H9 (cell line): ENCODE measurements at regions not wholly inside any gene's neighbourhood (a gene's known extent, or its start where the extent isn't known, plus 50 kb on each side); places are given as distances from the start of the nearest gene placed in this dataset.

Source experiments
- DNase-seq: peaks from one replicate; pipeline ENCODE4 v3.0.0-alpha.2; 2017
- H2AFZ ChIP-seq: one replicate; pipeline ENCODE4 v1.6.1; 2013; ENCODE audit warnings: mild to moderate bottlenecking, low read length, control low read depth, moderate library complexity
- H2AK5ac ChIP-seq: 2 replicates; pipeline ENCODE4 v1.6.1; 2013; ENCODE audit warnings: low read length, control low read depth, mixed read lengths; ENCODE audit not compliant: insufficient read length
- H2BK120ac ChIP-seq: one replicate; pipeline ENCODE4 v1.6.1; 2013; ENCODE audit warnings: low read depth, mild to moderate bottlenecking, low read length, control low read depth, inconsistent platforms; ENCODE audit not compliant: poor library complexity, severe bottlenecking
- H2BK12ac ChIP-seq: 2 replicates; pipeline ENCODE4 v1.6.1; 2013; ENCODE audit warnings: low read length, control low read depth, mixed read lengths, low read depth; ENCODE audit not compliant: insufficient read length
- H2BK15ac ChIP-seq: 2 replicates; pipeline ENCODE4 v1.6.1; 2013; ENCODE audit warnings: low read depth, low read length, control low read depth
- H2BK20ac ChIP-seq: one replicate; pipeline ENCODE4 v1.6.1; 2013; ENCODE audit warnings: low read depth, mild to moderate bottlenecking, low read length, control low read depth, inconsistent platforms; ENCODE audit not compliant: poor library complexity, severe bottlenecking
- H2BK5ac ChIP-seq: 2 replicates; pipeline ENCODE4 v1.6.1; 2013; ENCODE audit warnings: low read length, control low read depth, mixed read lengths; ENCODE audit not compliant: insufficient read length
- H3K14ac ChIP-seq: 2 replicates; pipeline ENCODE4 v1.6.1; 2013; ENCODE audit warnings: low read length, control low read depth; ENCODE audit not compliant: insufficient read depth
- H3K18ac ChIP-seq: 2 replicates; pipeline ENCODE4 v1.6.1; 2013; ENCODE audit warnings: low read depth, mild to moderate bottlenecking, mixed read lengths, low read length, control low read depth; ENCODE audit not compliant: insufficient read length
- H3K23ac ChIP-seq: 2 replicates; pipeline ENCODE4 v1.6.1; 2013; ENCODE audit warnings: low read length, control low read depth, mixed read lengths, low read depth; ENCODE audit not compliant: insufficient read length
- H3K23me2 ChIP-seq: 2 replicates; pipeline ENCODE4 v1.6.1; 2013; ENCODE audit warnings: low read depth, mild to moderate bottlenecking, mixed read lengths, low read length, control low read depth; ENCODE audit not compliant: insufficient read length, poor library complexity, severe bottlenecking
- H3K27ac ChIP-seq: 2 replicates; pipeline ENCODE4 v1.5.1; 2013; ENCODE audit warnings: low read length, control low read depth, mixed read lengths, low read depth; ENCODE audit not compliant: insufficient read length
- H3K27me3 ChIP-seq: 2 replicates; pipeline ENCODE4 v1.6.1; 2013; ENCODE audit warnings: low read length, control low read depth, inconsistent platforms; ENCODE audit not compliant: insufficient read depth
- H3K4ac ChIP-seq: 2 replicates; pipeline ENCODE4 v1.6.1; 2013; ENCODE audit warnings: low read depth, mild to moderate bottlenecking, control low read depth, inconsistent platforms, low read length, moderate library complexity
- H3K4me1 ChIP-seq: 2 replicates; pipeline ENCODE4 v1.6.1; 2013; ENCODE audit warnings: low read length, control low read depth, inconsistent platforms; ENCODE audit not compliant: insufficient read depth
- H3K4me2 ChIP-seq: 2 replicates; pipeline ENCODE4 v1.6.1; 2013; ENCODE audit warnings: low read length, control low read depth, mixed read lengths; ENCODE audit not compliant: insufficient read length, insufficient read depth
- H3K56ac ChIP-seq: 2 replicates; pipeline ENCODE4 v1.6.1; 2013; ENCODE audit warnings: low read depth, mild to moderate bottlenecking, mixed read lengths, low read length, control low read depth; ENCODE audit not compliant: insufficient read length
- H3K79me1 ChIP-seq: 2 replicates; pipeline ENCODE4 v1.6.1; 2013; ENCODE audit warnings: low read depth, mild to moderate bottlenecking, moderate library complexity, low read length, control low read depth, inconsistent platforms; ENCODE audit not compliant: insufficient read depth, poor library complexity, severe bottlenecking
- H3K79me2 ChIP-seq: 2 replicates; pipeline ENCODE4 v1.6.1; 2013; ENCODE audit warnings: low read length, control low read depth, inconsistent platforms; ENCODE audit not compliant: insufficient read depth
- H3K9ac ChIP-seq: 2 replicates; pipeline ENCODE4 v1.6.1; 2013; ENCODE audit warnings: low read length, control low read depth, mixed read lengths; ENCODE audit not compliant: insufficient read length; ENCODE audit errors: extremely low read depth
- H3K9me3 ChIP-seq: one replicate; pipeline ENCODE4 v1.6.1; 2013; ENCODE audit warnings: low read depth, low read length, inconsistent platforms; ENCODE audit not compliant: control insufficient read depth
- H3T11ph ChIP-seq: one replicate; pipeline ENCODE4 v1.6.1; 2013; ENCODE audit warnings: mild to moderate bottlenecking, low read length, control low read depth, inconsistent platforms
- H4K20me1 ChIP-seq: one replicate; pipeline ENCODE4 v1.6.1; 2013; ENCODE audit not compliant: control insufficient read depth, insufficient read length, insufficient read depth
- H4K5ac ChIP-seq: 2 replicates; pipeline ENCODE4 v1.6.1; 2013; ENCODE audit warnings: low read depth, mild to moderate bottlenecking, mixed read lengths, low read length, control low read depth; ENCODE audit not compliant: insufficient read length
- H4K8ac ChIP-seq: replicated peaks from 2 replicates; pipeline ENCODE4 v1.6.1; 2013; ENCODE audit warnings: low read length, control low read depth, mixed read lengths, low read depth; ENCODE audit not compliant: insufficient read length
- H4K91ac ChIP-seq: 2 replicates; pipeline ENCODE4 v1.6.1; 2013; ENCODE audit warnings: low read depth, mild to moderate bottlenecking, moderate library complexity, mixed read lengths, low read length, control low read depth; ENCODE audit not compliant: insufficient read length
- H3K27ac Mint-ChIP-seq, 3 experiments: 2 replicates in 2 of 3; 3 replicates in 1 of 3; pipeline ENCODE4 v1.8.0; 2020 to 2021; ENCODE audit warnings: mixed read lengths in 3 of 3, mild to moderate bottlenecking in 1 of 3, moderate library complexity in 1 of 3
- H3K27me3 Mint-ChIP-seq: 2 replicates; pipeline ENCODE4 v1.8.0; 2021; ENCODE audit warnings: low read depth, mild to moderate bottlenecking, moderate library complexity, mixed read lengths
- H3K36me3 Mint-ChIP-seq, 3 experiments: 2 replicates in 2 of 3; 3 replicates in 1 of 3; pipeline ENCODE4 v1.8.0; 2020 to 2021; ENCODE audit warnings: low read depth in 3 of 3, mixed read lengths in 3 of 3; ENCODE audit not compliant: insufficient read depth in 1 of 3
- H3K4me1 Mint-ChIP-seq, 2 experiments: 2 replicates each; pipeline ENCODE4 v1.8.0; 2020; ENCODE audit warnings: mixed read lengths in 2 of 2
- H3K4me3 Mint-ChIP-seq, 2 experiments: 2 replicates in 1 of 2; 3 replicates in 1 of 2; pipeline ENCODE4 v1.8.0; 2020 to 2021; ENCODE audit warnings: mild to moderate bottlenecking in 2 of 2, mixed read lengths in 2 of 2, moderate library complexity in 1 of 2
- H3K9me3 Mint-ChIP-seq, 2 experiments: 2 replicates in 1 of 2; 3 replicates in 1 of 2; pipeline ENCODE4 v1.8.0; 2020; ENCODE audit warnings: mild to moderate bottlenecking in 2 of 2, mixed read lengths in 2 of 2, moderate library complexity in 1 of 2
- WGBS: extraction: QIAGEN DNeasy Blood & Tissue Kit; methylation state at CpG from one replicate; pipeline ENCODE4 v1.1.7; 2013; ENCODE audit warnings: missing lambda C conversion rate, low lambda C conversion rate, mixed read lengths; ENCODE audit not compliant: insufficient read length; ENCODE audit errors: extremely low coverage; 5-methylcytosine and 5-hydroxymethylcytosine counted together
- TF ChIP-seq, protein P1 (sequence below): fragments of 200-600 bp; sonication (generic); conservative IDR thresholded peaks from 3 replicates; pipeline ENCODE4 v1.8.0; 2021; ENCODE audit warnings: antibody characterized with exemption, mild to moderate bottlenecking

DNA sequence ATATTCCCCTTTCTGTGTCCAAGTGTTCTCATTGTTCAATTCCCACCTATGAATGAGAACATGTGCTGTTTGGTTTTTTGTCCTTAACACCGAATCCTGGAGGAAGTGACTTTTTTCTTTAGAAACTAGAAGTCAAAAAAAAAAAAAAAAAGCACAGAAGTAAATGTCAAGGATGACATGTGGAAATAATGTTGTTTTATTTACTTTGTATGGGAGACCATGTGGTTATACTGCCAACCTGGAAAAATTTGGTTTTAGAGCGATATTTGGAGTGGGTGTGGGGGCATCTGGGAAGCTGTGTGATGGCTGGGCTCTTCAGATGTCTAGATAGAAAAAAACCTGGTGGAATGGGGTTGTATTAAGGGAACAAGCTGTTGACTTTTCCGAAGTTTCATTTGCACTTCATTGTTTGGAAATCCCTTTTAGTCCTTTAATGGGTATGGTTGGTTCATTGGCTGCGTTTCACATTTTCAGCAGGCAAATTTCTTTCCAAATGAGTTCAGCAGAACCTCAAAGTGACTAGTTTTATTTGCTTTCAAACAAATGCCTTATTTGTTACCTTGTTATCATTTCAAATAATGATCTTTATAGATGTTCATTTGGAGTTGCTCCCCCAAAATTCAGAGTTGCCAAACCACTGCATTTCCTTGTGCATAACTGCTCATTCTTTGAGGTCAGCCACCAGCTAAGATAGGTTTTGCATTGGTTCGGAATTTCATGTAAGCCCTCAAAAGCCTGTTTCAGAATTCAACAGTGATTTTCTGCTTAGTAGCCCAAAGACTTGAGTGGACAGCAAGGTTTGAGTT lies 508.2 kb downstream of the METTL15 start:
- no peak overlapping the region for H3K4me2 ChIP-seq
- Mint-ChIP-seq H3K4me3 (no peak overlapping the region), H3K27ac (no peak overlapping the region), H3K36me3 (no peaks in the 10 kb centered on the region), H3K4me1 (peaks cover 17 to 26% of the 10 kb centered on the region in 2 experiments), H3K27me3 (no peaks in the 10 kb centered on the region; the same call in none of the 2 replicates), H3K9me3 (no peaks in the 10 kb centered on the region)
- no peak overlapping the region for H3K23ac ChIP-seq
- H3K79me1 ChIP-seq = no peaks in the 10 kb centered on the region
- no peak overlapping the region for H4K8ac ChIP-seq
- no peak overlapping the region for H3T11ph ChIP-seq
- H3K23me2 ChIP-seq = no peaks in the 10 kb centered on the region
- no peak overlapping the region for H2AK5ac ChIP-seq
- no peak overlapping the region for H3K9ac ChIP-seq
- no peak overlapping the region for H2BK120ac ChIP-seq
- H3K79me2 ChIP-seq = no peaks in the 10 kb centered on the region
- H2AFZ ChIP-seq = no peak overlapping the region
- no peak overlapping the region for H2BK5ac ChIP-seq
- no peak overlapping the region for H3K18ac ChIP-seq
- H3K56ac ChIP-seq = no peak overlapping the region
- no peaks in the 10 kb centered on the region; the same call in 1 of the 2 replicates for H3K4me1 ChIP-seq
- H4K20me1 ChIP-seq = no peaks in the 10 kb centered on the region
- DNase-seq = no peak
- H2BK20ac ChIP-seq = no peak overlapping the region
- no peak overlapping the region for H4K5ac ChIP-seq
- H3K4ac ChIP-seq = no peak overlapping the region
- no peak overlapping the region for H3K14ac ChIP-seq
- WGBS = no CpG with 5 or more reads among the region's 5 CpGs
- H2BK12ac ChIP-seq = no peak overlapping the region
- H3K9me3 ChIP-seq = no peaks in the 10 kb centered on the region
- TF ChIP-seq, protein P1, sequence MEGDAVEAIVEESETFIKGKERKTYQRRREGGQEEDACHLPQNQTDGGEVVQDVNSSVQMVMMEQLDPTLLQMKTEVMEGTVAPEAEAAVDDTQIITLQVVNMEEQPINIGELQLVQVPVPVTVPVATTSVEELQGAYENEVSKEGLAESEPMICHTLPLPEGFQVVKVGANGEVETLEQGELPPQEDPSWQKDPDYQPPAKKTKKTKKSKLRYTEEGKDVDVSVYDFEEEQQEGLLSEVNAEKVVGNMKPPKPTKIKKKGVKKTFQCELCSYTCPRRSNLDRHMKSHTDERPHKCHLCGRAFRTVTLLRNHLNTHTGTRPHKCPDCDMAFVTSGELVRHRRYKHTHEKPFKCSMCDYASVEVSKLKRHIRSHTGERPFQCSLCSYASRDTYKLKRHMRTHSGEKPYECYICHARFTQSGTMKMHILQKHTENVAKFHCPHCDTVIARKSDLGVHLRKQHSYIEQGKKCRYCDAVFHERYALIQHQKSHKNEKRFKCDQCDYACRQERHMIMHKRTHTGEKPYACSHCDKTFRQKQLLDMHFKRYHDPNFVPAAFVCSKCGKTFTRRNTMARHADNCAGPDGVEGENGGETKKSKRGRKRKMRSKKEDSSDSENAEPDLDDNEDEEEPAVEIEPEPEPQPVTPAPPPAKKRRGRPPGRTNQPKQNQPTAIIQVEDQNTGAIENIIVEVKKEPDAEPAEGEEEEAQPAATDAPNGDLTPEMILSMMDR = no peak
- no peak overlapping the region for H2BK15ac ChIP-seq
- no peak overlapping the region for H3K27ac ChIP-seq
- H4K91ac ChIP-seq = no peak overlapping the region
- H3K27me3 ChIP-seq = no peaks in the 10 kb centered on the region
